Umbilical cord (tissue), 1 donor: ENCODE measurements at regions not wholly inside any gene's neighbourhood (a gene's known extent, or its start where the extent isn't known, plus 50 kb on each side); places are given as distances from the start of the nearest gene placed in this dataset.
"Not testable (repeated sequence)": the region's sequence is repeated elsewhere in the genome, so short reads cannot be mapped to it uniquely, and the experiment has no call there.

ENCODE experiments used
- DNase-seq: peaks from one replicate; pipeline ENCODE4 v3.0.0-alpha.2; 2015; ENCODE audit warnings: low spot score

DNA sequence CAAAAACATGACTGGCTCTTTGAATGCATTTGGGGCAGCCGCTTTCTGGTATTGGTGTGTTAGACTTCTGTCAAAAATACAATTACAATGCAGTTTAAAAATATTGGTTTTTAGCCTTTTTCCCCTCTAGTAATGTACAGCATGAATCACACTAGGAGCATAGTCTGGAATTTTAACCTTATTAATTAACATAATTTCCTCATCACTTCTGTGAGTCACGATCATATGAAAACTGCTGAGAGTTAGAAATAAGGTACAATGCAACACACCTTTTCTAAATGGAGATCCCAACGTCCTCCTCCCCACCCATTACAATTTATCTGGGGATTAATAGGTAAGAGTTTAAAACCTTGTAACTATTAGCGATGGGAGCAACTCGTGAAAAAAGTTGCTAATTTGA is 297.1 kb upstream of the RIMS1 start:
- DNase-seq, result no peak

DNA sequence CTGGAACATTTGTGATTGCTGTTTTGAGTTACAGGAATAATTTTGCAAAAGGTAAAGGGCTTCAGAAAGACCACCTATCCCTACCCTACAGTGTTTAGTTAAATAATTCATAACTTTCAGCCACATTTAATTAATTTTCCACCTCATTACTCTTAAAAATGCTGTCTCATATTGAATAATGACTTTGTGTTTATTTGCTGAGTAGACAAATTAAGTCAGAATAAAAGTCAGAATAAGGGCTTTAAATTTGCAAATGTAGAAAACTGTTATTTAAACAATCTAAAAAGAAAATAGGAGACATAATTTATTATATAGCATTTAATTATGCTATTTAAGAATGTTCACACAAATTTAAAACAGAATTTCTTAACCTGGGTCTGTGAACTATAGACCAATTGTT is 293.7 kb upstream of the RIMS1 start:
- no peak for DNase-seq

DNA sequence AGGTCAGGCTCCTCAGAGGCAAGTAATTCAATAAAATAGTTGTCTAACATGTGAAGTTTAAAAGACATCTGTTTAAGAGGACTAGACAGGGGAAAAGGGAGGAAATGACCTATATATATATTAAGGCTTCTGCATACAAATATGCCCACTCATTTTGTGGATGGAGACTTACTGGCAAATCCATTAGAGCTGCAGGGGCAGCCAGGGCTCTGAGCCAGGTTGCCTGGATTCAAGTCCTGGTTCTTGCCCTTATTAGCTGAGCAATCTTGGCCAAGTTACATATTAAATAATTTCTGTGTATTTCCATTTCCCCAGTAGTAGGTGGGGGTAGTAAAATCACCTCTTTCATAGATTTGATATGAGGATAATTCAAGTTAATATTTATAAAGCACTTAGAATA is 287.0 kb upstream of the RIMS1 start:
- no peak for DNase-seq

DNA sequence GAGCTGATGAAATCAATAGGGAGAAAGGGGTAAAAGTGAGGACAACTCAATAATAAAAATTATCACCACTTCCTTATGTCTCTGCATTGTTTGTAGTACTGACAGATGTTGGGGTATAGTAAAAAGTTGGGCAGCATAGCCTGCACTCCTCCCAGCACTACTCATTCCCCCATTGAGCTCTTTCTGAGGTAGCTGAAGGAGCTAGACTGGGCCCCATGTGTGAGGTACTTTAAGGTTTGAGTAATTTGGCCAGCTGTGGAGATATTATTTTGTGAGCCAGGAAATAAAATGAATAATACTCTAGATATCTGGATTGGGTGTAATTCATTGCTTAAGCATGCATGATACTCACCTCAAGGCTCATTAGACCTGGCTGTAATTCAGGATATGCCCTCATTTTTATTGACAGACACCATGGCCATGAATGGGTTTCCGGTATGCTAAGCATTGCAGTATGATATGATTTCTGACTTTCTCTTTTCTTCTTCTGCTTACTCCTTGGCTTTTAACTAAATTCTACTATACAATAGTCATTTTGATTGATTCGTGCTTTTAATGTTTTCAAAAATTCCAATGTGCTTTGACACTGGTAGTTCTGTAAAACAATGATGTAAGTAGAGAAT is 283.9 kb upstream of the RIMS1 start:
- DNase-seq, result no peak

DNA sequence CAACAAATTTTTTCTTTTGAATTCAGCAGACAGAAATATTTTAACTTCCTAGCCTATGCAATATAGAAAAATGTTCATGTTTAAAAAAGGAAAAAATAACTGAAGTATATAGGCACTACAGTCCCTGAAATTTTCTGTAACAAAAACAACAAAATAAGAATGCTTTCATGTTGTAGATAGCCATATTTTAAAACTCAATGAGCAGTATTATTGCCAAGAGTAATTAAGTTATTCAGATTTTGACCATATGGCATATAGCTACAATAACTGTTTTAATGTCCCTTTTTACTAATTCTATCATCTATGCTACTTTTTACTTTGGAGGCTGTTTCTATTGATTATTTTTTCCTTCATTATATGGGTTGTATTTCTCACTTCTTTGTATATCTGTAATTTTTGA is 283.3 kb upstream of the RIMS1 start:
- no peak for DNase-seq

DNA sequence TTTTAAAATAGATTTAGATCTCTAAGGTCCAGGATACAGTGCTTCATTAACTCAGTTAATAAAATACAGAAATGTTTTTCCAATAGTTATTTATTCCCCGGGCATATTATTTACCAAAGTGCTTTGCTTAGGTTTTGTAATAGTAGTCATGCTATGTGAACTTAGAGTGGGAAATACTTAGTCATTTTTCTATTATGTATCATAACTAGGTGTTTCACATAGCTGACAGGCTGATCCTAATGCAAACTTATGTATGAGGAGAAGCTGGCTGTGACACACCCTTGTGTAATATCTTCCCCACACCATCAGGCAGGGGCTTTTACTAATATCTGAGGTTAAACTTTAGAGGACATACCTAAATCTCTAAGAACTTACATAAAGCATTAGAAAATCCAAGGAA is 277.7 kb upstream of the RIMS1 start:
- no peak for DNase-seq

DNA sequence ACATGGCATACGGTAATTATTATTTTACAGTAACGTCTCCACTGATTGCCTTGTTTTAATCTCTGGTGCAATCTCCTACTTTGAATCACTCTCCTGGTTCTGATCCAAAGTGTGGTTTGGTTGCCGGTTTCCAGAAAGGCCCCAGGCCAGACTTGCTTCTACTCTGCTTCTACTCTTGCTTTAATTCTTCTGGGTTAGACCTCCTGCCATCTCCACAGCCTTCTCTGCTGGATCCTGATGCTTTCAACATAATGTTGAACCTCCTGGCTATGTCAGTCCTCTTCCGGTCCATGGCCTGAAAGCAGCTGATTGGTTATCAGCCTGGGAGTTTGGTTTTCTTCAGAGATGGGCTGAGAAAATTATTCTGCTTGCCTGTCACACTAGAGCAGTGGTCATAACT is 266.5 kb upstream of the RIMS1 start:
- DNase-seq, result no peak

DNA sequence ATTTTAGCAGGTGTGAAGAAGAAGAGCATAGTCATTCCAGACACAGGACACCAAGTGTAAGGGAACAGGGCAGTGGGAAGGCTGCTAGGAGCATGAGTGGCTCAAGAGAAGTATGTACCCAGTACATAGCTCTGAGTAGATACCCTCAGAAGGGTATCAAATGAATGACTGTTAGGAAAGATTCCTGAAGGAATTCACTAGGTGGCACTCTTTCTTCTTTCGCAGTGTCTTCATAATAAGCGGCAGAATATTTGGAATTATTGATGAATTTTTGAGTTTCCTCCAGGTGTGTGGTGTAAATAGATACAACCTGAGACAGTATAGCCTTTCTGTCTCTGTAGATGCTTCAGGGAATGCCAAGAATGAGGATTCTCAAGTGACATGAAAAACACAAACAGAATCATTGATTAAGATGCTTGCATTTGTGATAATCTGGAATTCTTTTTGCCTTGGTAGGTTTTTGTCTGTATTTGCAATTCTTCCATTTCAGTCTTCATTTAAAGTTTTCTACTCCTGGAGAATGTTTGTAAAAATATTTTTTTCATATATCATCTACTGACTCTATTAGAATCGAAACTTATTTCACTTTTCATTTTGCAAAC is 264.3 kb upstream of the RIMS1 start:
- peak; percentile 8 for DNase-seq

DNA sequence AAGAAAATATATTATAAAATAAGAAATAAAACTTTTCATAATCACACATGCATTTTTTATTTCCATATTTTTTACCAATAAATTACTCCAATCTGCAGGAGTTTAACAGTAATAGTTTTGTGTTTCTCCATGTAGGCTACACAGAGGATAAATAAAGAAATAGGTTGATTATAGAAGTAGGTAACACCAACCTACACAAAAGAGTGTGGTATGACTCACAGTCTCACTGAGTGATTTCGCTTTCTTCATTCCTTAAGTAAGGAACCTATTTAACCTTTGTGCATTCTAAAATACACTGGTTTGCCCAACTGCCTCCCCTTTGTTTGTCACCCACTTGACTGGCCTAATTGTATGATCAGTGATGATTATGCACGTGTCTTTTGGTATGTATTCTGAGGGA is 244.2 kb upstream of the RIMS1 start:
- no peak for DNase-seq

DNA sequence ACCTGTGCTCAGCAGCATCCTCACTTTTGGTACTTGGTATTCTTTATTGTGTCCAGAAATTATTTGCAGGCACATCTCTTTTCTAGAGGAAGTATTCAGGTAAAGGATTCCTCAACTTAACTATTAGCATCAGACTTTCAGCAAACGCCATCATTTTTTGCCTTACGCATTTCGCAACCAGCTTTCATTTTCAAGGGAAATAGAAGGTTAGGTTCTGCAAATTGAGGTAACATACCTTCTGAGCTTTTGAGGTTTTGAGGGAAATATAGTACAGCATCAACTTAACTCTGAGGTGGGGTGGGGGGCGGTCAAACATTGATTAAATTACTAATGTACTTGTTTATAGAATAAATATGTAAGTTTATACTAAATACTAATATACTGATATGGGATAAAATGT is 243.6 kb upstream of the RIMS1 start:
- DNase-seq, result no peak

DNA sequence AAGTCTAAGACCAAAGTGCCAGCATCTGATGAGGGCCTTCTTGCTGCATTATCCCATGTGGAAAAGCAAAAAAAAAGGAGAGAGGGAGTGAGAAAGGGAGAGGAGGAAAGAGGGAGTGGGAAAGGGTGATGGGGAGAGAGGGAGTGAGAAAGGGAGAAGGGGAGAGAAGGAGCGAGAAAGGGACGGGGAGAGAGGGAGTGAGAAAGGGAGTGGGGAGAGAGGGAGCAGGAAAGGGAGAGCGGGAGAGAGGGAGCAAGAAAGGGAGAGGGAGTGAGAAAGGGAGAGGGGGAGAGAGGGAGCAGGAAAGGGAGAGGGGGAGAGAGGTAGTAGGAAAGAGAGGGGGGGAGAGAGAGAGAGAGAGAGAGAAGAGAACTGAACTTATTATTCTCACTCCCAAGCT is 241.1 kb upstream of the RIMS1 start:
- no peak for DNase-seq

DNA sequence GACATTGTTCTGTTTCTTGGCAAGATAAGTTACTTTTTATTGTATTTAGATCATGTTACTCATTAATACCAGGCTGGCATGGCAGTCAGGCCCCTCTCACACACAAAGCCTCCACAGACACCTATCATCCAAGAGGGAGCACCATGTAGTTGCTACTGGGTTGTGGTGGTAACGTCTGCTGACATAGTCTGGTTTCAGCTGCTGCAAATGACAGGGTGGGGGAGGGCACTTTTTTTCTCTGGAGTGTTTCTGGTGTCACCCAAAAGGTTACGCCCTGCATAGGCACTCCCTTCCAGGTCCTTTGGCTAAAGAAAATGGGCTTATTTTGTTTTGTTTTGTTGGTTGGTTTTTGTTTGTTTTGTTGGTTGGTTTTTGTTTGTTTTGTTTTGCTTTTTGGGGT is 236.4 kb upstream of the RIMS1 start:
- DNase-seq, result no peak

DNA sequence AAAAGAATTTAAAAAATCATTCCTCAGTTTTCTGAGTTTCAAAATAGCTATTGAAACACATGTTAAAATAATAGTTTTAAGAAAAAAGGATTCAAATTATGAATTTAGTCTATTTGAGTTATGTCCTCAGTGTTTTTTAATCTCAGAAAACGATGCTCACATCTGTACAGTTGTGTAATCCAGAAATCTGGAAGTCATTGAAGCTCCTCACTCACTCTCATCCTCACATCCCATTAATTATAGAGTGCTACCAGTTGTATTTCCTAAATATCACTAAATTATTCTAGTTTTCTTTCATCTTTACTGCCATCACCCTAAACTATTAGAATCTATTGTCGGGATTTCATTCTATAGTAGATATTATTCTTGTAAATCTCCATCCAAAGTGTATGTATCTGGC is 234.7 kb upstream of the RIMS1 start:
- no peak for DNase-seq

DNA sequence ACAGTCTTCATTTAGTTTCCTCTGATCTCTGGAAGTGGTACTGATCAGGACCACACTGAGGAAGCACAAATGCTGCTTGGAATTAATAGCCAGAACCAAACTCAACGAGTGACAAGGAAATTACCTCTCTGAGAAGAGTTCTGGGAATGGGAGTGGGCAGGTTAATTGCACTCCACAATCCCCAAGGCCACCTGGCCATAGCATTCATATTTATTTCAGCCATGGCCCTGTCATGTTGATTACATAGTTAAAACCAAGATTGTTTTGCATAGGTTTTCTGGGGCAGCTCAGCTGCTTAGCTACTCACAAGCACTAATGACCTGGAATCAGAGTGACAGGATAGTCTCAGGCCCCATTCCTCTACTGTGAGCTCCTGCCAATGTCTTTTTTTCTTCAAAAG is 230.2 kb upstream of the RIMS1 start:
- DNase-seq, result no peak

DNA sequence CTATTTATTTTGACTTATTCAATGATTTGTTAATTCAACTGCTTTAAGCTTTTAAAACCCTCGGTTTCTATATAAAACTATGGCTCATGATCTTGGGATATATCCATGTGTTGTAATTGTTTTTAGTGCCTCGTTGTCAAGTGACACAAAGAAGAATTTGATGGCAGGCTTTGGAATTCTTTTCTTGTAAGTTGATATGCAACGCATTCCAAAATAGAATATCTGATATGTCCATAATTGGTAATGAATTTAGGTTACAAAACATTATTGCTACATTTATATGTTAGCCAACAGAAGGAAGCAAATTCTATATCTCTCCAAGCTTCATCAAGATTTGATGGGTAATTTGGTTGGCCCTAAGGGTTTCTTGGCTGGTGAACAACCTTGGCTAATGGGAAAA is 220.4 kb upstream of the RIMS1 start:
- DNase-seq, result no peak

DNA sequence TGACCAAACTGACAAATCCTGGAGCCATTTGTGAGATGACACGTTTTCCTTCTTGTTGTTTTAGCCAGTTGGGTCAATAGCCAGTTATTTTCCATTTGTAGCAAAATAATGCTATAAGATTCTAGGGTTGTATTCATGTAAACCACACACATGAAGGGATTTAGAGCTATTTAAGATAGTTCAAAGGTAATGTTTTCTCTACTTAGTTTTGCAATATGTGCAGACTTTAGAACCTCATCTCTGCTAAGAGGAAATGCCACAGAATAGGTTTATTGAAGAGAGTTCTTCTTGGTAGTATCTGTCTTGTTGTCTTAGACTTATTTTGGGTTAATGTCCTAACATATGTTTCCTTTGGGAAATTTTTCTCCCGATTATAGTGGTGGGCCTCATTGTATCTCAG is 213.5 kb upstream of the RIMS1 start:
- no peak for DNase-seq

DNA sequence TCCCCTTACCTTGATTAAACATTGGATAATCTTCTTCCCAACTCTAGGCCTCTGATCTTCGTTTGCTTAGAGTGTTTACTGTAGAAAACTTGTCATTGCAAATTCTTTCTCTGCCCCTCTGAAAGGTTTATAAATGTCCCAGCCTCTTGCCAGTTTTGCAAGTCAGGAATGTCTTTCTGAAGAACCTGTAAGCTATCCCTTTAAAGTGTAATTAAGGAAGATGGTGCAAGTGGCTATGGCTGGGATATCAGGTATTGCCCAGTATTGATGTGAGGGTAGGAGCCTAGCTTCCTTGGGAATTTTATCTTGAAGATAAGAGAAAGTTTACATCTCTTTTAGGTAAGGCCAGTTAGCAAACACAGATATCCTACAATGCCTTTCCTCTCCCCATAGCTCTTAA is 211.0 kb upstream of the RIMS1 start:
- DNase-seq, result no peak

DNA sequence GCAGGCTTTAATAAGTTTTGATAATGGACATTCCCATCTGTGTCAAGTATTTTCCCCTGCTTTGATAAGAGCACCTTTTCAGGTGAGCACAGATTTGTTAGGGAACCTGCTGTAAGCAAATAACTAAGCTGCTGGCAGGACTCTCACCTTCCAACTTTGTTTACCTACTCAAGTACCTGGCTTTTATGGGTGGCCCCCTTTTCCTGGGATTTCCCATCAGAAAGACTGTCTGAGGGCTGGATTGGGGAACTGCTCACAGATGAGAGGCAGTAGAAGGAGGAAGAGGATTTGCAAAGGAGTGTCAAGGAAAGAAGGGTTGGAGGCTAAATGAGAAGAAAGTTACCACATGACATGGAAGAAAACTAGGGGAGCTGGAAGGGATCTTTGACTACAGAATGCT is 210.1 kb upstream of the RIMS1 start:
- no peak for DNase-seq

DNA sequence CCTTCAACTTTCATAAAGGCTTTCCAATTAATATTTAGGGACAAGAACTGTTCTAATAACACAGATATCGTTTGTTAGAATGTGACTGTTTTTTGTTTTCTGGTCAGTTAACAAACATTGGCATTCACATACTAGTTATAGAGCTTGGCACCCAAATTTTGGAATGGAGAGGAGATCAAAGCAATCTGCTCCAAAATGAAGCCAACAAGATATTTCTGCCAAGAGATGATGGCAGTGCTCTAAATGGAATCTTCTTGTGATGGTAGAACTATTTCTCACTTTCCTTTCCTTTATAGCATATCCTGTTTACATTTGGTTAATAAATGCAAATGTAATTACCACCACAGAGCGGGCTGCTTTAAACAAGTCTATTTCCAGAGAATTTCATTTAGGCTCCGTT is 208.3 kb upstream of the RIMS1 start:
- no peak for DNase-seq

DNA sequence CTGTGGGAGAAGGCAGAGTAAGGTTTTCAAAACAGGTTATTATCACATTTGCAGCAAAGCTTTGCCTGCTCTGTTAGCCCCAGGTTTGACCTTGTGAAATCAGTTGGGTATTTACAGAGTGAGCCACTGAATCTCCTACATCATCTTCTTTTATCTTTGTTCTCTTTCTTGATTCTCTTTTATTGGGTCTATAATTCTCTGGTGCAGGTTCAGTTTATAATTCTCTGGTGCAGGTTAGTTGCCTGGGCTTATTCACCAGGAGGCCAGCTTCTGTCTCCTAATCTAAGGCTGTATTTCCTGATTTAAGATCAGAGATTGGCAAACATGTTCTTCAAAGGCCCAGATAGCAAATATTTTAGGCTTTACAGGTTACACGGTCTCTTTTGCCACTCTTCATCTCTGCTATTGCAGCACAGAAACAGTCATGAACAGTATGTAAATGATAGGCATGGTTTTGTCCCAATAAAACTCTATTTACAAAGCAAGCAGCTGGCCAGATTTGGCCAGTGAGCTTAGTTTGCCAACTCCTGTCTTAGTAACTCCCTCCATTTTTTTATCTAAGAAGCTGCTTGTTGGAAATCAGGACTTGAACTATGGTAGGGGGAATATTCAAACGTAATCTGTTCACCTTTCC is 205.0 kb upstream of the RIMS1 start:
- no peak for DNase-seq

DNA sequence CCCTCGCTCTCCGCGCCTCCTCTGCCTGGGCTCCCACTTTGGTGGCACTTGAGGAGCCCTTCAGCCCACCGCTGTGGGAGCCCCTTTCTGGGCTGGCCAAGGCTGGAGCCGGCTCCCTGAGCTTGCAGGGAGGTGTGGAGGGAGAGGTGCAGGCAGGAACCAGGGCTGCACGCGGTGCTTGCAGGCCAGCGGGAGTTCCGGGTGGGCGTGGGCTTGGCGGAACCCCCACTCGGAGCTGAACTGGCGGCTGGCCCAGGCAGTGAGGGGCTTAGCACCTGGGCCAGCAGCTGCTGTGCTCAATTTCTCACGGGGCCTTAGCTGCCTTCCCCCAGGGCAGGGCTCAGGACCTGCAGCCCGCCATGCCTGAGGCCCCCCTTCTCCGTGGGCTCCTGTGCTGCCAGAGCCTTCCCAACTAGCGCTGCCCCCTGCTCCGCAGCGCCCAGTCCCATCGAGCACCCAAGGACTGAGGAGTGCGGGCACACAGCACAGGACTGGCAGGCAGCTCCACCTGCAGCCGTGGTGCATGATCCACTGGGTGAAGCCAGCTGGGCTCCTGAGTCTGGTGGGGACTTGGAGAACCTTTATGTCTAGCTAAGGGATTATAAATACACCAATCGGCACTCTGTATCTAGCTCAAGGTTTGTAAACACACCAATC is 200.2 kb upstream of the RIMS1 start:
- DNase-seq, result not testable (repeated sequence)

DNA sequence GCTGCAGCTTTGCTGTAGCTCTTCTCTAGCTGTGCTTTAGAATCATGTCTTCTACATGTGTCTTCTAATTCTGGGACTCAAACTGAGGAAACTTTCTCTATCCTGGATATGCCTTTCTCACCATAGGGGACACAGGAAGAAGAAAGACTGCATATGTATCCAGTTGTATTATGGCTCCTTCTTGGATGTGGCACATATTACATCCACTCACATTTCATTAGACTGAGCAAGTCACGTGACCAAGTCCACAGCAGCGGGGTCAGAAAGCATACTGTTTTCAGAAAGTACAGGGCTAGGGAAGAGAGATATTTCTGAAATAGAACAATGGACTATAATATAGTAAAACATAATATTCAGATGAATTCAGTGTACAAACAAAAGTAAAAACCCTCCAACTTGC is 187.6 kb upstream of the RIMS1 start:
- no peak for DNase-seq

DNA sequence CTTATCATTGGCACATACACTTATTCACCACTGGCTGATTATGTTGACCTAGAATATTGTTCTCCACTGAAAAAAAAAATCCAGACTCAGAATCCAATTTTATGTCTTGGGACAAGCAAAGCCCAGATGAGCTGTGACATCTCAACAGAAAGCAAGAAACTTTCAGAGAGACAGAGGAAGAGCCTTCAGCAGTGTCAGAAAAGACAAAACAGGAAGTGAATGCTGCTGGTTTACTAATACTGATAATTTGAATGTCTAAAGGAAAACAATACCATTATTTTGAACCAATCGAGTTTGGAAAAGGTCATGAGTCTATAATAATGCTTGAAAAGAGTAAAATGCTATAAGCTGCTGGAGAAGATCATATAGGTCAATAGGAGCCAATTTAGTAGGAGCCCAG is 179.8 kb upstream of the RIMS1 start:
- no peak for DNase-seq
